ENCODE measurements at regions not wholly inside any gene's neighbourhood (a gene's known extent, or its start where the extent isn't known, plus 50 kb on each side); places are given as distances from the start of the nearest gene placed in this dataset.
"Not testable (repeated sequence)": the region's sequence is repeated elsewhere in the genome, so short reads cannot be mapped to it uniquely, and the experiment has no call there.

DNA sequence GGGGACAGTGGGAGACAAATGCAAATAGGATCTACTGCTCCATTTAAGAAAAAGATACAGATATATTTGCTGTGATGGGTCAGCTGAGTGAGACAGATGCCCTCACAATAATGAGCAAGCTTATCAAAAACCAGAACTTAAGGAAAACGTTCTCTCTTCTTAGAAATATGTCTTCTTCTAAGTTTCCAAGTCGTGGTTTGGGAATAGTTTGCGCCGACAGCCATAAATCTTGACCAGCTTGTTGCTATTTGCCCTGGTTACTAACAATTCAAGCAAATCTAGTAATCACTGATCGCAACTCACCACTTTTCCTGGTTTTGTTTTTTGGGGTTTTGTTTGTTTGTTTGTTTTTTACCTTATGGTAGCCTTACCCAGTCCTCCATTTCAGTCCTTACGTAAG, 67.6 kb upstream of the GUCY1A1 start:
- H3K27me3 Mint-ChIP-seq: peaks cover 19% of the 10 kb centered on the region
- no peak overlapping the region for H3K27ac Mint-ChIP-seq
- no peak overlapping the region for H3K4me3 Mint-ChIP-seq
- no peaks in the 10 kb centered on the region for H3K9me3 Mint-ChIP-seq
- DNase-seq (no peak), ATAC-seq (no peak)
- H3K4me1 Mint-ChIP-seq: no peaks in the 10 kb centered on the region

DNA sequence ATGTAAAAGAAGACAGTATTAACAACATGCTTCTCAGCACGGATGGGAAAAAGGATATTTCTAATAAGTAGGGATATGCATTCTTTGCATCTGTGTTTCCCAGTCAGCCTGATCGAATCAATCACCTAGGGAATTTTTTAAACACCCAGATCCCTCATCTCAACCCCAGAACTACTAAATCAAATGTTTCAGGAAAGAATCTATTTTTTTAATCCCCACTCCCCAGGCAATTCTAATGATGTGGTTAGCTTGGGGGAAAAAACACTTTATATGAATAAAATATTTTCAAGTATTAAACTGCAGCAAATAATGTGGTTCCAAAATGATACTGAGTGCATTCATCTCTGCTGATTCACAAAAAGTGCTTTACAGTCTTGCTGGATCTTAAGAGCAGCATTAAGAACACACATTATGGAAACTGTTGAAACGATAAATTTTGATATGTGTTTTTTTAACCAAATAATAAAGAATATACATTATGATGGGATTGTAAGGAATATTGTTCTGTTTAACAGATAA, 68.7 kb upstream of the GUCY1A1 start:
- Mint-ChIP-seq H3K27me3 (peaks cover 19% of the 10 kb centered on the region), H3K9me3 (no peaks in the 10 kb centered on the region), H3K27ac (no peak overlapping the region), H3K4me1 (no peaks in the 10 kb centered on the region), H3K4me3 (no peak overlapping the region)
- no peak for ATAC-seq
- DNase-seq: no peak

DNA sequence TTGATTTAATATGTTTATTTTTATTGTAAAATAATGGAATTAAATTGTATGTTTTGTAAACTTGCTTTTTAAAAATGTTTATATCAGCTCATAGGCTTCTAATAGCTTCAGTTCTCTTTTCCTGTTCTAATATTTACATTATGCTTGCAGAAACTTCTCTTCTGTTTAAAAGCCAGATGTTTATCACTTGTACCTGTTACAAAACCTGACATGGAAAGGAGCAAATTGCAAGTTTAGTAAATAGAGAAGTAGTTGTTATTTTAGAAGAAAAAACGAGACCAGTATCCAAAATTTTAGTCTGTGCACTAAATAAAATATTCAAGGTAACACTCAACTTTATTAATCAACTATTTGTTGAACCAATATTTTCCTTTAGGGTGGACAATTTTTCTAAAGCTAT, 69.4 kb upstream of the GUCY1A1 start:
- Mint-ChIP-seq H3K4me3 (no peak overlapping the region), H3K27ac (no peak overlapping the region), H3K27me3 (peaks cover 14% of the 10 kb centered on the region), H3K4me1 (no peaks in the 10 kb centered on the region), H3K9me3 (no peaks in the 10 kb centered on the region)
- DNase-seq (no peak), ATAC-seq (no peak)

DNA sequence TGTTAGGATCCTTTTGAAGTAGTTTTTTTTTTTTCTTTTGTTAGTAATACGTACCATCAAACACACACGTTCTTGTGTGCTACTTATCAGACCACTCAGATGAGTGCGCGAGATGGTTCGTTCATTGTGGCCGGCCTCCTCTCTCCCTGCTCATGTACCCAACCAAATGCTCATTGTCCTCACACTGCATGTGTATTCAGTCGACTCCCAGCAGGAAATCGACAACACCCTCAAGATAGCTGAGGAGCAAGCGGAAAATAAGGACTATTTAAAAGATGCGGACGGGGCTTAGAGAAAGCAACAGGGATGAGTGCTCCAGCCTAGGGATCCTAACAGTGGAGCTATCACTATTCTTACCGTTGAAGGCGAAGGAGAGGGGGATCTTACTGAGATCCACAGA, 72.9 kb upstream of the GUCY1A1 start:
- Mint-ChIP-seq H3K27me3 (peaks cover 2% of the 10 kb centered on the region), H3K4me3 (no peak overlapping the region), H3K9me3 (peaks cover 0 to 4% of the 10 kb centered on the region in 2 donors), H3K27ac (no peak overlapping the region), H3K4me1 (no peaks in the 10 kb centered on the region)
- DNase-seq: no peak
- no peak for ATAC-seq

DNA sequence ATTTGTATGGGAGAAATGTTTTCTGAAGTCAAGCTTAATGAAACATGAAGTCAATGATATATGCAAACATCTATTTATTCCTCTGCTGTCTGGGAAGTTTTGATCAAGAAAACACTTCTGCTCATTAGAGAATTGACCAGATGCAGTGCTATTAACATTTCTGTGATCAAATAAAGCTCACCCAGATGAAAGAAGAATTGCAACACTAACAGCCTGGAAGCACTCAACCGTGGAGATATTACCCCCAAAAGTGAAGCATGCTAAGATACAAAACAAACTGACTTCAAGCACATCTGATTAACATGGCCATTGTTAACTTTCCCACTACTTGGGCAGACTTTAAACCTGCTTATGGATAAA, 73.7 kb upstream of the GUCY1A1 start:
- Mint-ChIP-seq H3K27me3 (no peaks in the 10 kb centered on the region), H3K4me3 (no peak overlapping the region), H3K27ac (no peak overlapping the region), H3K4me1 (no peaks in the 10 kb centered on the region), H3K9me3 (peaks cover 0 to 4% of the 10 kb centered on the region in 2 donors)
- DNase-seq (no peak), ATAC-seq (no peak)

DNA sequence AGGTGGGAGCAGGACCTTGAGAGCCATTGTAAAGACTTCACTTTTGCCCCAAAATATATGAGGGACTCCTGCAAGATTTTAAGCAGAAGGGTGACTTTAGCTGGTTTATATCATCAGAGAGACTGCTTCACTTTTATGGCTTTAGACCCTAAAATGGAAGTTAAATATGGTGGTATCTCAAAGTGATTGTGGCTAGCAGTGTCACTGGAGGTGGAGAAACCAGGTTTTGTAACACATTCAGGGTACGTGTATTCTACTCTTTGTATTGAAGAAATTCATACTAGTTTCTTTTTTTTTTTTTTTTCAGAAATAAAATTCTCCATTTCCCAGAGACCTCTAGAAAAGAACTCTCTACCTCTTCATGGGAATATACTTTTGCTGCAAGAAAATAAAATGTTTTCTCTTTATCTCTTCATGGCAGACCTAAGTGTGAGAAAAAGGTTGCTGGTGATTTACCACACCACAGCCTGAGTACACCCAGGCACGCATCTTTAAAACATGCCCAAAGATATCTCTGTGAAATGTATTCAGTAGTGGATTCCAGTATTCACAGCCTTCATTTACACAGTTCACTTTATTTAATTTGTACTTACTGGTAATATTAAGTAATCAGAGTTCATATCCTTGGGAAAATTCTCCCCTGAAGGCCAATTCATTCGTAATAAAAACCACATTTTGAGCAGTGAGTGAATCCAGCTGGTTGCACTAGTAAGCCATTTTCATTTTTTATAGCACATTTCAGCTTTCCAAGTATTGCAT, 74.3 kb upstream of the GUCY1A1 start:
- H3K27me3 Mint-ChIP-seq: no peaks in the 10 kb centered on the region
- no peak for DNase-seq

DNA sequence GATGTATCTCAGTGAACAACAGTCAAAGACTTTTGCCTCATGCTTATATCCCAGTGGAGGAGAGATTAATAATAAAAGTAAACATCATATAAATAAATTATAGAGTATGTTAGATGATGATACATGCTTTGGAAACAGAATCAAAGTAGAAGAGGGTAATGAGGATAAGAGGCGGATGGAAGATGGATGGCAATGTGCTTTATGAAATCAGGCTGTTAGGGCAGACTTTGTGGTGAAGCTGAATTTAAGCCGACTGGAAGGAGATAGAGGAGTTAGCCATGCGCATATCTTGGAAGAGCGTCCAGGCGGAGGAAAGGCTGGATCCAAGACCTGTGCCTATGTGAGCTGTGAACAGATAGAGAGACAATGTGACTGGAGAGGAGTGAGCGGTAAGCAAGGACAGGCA, 74.9 kb upstream of the GUCY1A1 start:
- no peaks in the 10 kb centered on the region for H3K27me3 Mint-ChIP-seq
- no peak overlapping the region for H3K4me3 Mint-ChIP-seq
- DNase-seq: no peak
- no peak for ATAC-seq
- no peak overlapping the region for H3K27ac Mint-ChIP-seq
- no peaks in the 10 kb centered on the region for H3K4me1 Mint-ChIP-seq
- peaks cover 0 to 4% of the 10 kb centered on the region in 2 donors for H3K9me3 Mint-ChIP-seq

More for the DNA sequence above, 74.3 kb upstream of the GUCY1A1 start:
- H3K27ac Mint-ChIP-seq: no peak overlapping the region
- no peak overlapping the region for H3K4me3 Mint-ChIP-seq
- peaks cover 0 to 4% of the 10 kb centered on the region in 2 donors for H3K9me3 Mint-ChIP-seq
- H3K4me1 Mint-ChIP-seq: no peaks in the 10 kb centered on the region
- no peak for ATAC-seq

DNA sequence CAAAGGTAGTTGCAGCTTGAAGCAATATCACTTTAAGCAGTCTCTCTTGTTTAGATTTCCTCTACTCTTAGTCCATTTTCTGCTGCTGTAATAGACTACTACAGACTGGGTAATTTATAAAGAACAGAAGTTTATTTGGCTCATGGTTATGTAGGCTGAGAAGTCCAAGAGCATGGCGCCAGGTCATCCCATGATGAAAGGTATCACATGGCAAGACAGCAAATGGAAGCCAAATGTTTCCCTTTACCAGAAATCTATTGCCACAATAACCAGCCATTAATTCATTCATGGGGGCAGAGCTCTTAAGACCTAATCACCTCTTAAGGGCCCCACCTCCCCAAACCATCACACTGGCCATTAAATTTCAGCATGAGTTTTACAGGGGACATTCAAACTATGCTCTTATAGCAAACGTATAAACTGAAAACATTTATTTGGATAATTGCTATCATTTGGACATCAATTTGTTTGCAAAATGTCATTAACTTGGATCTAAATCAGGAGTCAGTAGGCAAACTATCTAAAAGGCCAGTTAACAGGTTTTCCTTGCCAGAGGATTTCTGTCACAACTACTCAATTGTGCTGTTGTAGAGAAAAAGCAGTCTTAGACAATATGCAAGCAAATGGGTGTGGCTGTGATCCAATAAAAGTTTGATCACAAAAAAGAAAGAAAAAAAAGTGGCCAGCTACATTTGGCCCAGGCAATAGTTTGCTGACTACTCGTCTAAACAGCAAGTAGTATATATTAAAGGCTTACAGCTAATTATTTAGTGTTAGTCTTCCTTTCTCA, 75.7 kb upstream of the GUCY1A1 start:
- Mint-ChIP-seq H3K4me1 (no peaks in the 10 kb centered on the region), H3K9me3 (peaks cover 0 to 4% of the 10 kb centered on the region in 2 donors), H3K27me3 (no peaks in the 10 kb centered on the region), H3K4me3 (no peak overlapping the region), H3K27ac (no peak overlapping the region)
- no peak for ATAC-seq
- no peak for DNase-seq

DNA sequence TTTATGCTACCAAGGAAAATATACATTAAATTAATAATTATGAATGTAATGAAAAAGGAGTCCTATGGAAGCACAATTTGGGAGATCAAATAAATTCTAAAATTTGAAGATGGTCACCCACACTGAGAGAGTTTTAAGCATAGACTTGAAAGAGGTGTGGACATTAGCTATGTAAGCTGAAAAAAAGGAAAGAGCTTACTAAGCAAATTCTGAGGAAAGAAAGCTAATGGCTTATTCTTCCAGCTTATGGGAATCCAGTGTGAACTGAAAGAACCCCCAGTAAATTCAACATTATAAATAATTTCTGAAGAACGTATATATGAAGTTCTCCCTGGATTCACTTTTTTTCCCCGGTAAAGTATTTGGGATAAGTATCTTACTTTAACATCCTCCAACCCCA, 78.2 kb upstream of the GUCY1A1 start:
- Mint-ChIP-seq H3K4me3 (no peak overlapping the region), H3K4me1 (peaks cover 6% of the 10 kb centered on the region), H3K27me3 (no peaks in the 10 kb centered on the region), H3K27ac (no peak overlapping the region), H3K9me3 (peaks cover 0 to 4% of the 10 kb centered on the region in 2 donors)
- no peak for DNase-seq
- ATAC-seq: no peak

DNA sequence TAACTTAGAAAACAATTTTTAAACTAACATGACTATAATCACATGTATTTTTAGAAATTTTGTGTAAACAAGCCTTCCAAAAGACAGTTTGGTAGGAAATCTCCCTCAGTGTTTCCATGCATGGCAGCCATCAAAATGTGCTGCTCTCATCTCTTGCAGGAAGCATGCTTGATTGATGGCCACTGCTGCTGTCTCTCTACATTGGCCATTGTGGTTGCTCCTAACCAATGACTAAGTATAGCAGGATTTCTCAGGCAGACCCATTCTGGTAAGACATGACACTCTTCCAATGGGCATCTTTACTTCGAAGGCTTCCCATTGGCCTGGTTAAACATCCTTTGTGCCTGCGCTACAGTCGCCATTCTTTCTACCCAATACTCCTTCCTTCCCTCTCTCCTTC, 78.9 kb upstream of the GUCY1A1 start:
- H3K27me3 Mint-ChIP-seq: no peaks in the 10 kb centered on the region
- H3K4me1 Mint-ChIP-seq: peaks cover 13% of the 10 kb centered on the region
- H3K9me3 Mint-ChIP-seq: peaks cover 0 to 4% of the 10 kb centered on the region in 2 donors
- no peak overlapping the region for H3K27ac Mint-ChIP-seq
- no peak overlapping the region for H3K4me3 Mint-ChIP-seq
- DNase-seq (no peak), ATAC-seq (no peak)

DNA sequence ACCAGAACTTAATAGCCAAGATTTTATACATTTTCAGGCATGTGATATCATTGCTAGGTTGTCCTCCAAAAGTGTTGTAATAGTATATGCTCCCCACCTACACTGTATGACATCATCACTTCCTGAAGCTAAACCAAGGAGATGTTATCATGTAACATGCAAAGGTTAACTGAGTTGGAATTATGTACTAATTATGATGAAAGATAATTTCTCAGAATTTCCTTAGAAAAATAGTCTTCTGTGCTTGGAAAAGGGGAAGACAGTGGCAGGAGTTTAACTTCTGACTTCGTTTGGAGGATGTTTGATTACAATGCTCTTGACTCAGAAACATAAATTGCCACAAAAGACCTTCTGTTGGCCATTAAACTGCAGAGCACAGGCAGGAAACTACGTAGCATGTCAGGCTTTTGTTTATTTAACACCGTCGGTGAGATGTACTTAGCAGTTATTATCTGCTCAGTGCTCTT, 83.6 kb upstream of the GUCY1A1 start:
- Mint-ChIP-seq H3K4me3 (peak overlapping the region; percentile 33 to 37), H3K27ac (peak overlapping the region; percentile 69 to 89), H3K4me1 (peaks cover 13% of the 10 kb centered on the region), H3K27me3 (no peaks in the 10 kb centered on the region), H3K9me3 (no peaks in the 10 kb centered on the region)
- peak; percentile 85 for ATAC-seq
- peak in 1 of 2 donors; percentile 3 for DNase-seq

DNA sequence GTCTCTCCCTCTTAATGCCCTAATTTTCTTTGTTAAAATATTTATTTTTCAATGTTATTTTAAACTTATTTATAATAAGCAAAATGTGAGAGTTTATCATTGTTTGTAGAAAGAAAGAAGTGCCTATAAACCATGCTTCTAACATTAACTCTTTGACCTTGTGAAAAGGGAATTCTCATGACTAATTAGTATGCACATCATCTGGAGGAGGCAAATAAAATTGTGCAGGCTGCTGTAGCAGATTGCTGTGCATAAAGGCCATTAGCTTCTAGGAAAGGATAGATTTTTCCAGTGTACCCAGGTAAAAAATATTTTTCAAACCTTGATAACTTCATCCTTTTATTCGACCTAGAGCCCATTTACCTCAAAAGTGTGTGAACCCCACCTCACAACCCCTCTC, 84.6 kb upstream of the GUCY1A1 start:
- no peak overlapping the region for H3K27ac Mint-ChIP-seq
- H3K4me1 Mint-ChIP-seq: peaks cover 13% of the 10 kb centered on the region
- H3K27me3 Mint-ChIP-seq: no peaks in the 10 kb centered on the region
- H3K4me3 Mint-ChIP-seq: no peak overlapping the region
- no peak for ATAC-seq
- H3K9me3 Mint-ChIP-seq: no peaks in the 10 kb centered on the region
- DNase-seq: no peak

DNA sequence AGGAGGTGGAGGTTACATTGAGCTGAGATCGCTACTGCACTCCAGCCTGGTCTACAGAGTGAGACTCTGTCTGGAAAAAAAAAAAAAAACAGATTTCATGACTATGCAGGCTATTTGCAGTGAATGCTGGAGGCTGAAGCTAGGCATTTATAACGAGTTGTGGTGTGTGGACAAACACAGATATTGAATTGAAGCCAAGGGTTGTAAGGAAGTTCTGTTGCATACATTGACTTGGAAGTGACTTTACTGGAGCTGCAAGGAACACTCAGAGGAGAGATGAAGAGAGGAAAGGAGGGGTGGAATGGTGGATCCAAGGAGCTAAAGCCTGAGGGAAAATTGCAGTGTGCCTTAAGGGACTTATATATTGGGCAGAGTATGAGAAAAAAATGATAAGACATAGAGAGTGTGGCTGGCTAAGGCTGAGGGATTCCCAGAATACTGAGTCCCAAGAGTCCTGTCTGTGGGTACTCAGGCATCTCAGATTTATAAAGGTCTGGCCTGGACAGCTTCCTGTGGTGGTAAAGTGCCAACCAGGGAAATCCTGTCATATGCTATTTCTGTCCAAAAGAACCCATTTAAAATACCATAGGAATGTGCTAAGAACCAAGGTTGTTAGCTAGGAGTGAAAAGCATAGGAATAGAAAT, 87.8 kb upstream of the GUCY1A1 start:
- H3K27ac Mint-ChIP-seq: no peak overlapping the region
- H3K9me3 Mint-ChIP-seq: no peaks in the 10 kb centered on the region
- H3K27me3 Mint-ChIP-seq: no peaks in the 10 kb centered on the region
- ATAC-seq (no peak), DNase-seq (no peak)
- peaks cover 11% of the 10 kb centered on the region for H3K4me1 Mint-ChIP-seq
- H3K4me3 Mint-ChIP-seq: no peak overlapping the region

DNA sequence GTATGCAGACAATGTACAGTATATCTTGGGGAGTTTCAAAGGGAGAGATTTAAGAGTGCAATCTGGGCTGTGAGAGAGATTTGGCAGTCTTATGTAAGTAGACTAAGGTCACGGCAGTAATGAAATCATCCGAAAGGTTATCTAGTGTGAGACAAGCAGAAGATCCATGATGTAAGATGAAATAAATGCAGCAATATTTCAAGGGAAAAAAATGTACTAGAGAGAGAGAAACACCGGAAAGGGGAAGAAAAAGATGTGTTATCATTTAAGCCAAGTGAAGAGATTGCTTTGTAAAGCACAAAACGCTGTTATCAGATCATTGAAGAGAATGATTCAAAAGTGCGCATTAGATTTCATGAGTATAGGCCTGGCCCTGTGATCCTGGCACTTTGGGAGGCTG, 88.4 kb upstream of the GUCY1A1 start:
- DNase-seq (no peak), ATAC-seq (no peak)
- H3K27me3 Mint-ChIP-seq: no peaks in the 10 kb centered on the region
- peaks cover 5% of the 10 kb centered on the region for H3K4me1 Mint-ChIP-seq
- no peaks in the 10 kb centered on the region for H3K9me3 Mint-ChIP-seq
- H3K27ac Mint-ChIP-seq: no peak overlapping the region
- no peak overlapping the region for H3K4me3 Mint-ChIP-seq

DNA sequence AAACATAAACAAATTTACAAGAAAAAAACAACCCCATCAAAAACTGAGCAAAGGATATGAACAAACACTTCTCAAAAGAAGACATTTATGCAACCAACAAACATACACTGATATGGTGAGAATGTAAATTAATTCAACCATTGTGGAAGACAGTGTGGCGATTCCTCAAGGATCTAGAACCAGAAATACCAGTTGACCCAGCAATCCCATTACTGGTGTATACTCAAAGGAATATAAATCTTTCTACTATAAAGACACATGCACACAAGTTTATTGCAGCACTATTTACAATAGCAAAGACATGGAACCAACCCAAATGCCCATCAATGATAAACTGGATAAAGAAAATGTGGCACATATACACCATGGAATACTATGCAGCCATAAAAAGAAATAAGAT, 92.3 kb upstream of the GUCY1A1 start:
- not testable (repeated sequence) for H3K9me3 Mint-ChIP-seq, H3K4me1 Mint-ChIP-seq, H3K4me3 Mint-ChIP-seq, DNase-seq, ATAC-seq, H3K27ac Mint-ChIP-seq, H3K27me3 Mint-ChIP-seq

DNA sequence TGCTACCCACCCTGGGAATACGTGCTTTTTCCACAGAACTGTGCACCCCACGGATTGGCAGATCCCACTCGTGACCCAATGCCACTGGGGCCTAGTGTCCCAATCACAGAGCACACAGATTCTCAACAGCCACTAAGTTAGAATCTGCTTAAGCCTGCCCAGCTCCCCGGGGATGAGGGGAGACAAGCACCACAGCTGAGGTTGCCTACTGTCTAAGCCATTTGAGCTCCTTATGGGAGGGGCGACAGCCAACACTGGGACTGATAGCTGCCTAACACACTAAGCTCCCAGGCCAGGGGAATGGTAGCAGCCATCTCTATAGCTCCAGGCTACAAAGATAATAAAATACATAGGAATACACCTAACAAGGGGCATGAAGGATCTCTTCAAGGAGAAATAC, 93.5 kb upstream of the GUCY1A1 start:
- no peaks in the 10 kb centered on the region for H3K4me1 Mint-ChIP-seq
- H3K9me3 Mint-ChIP-seq: no peaks in the 10 kb centered on the region
- H3K4me3 Mint-ChIP-seq: no peak overlapping the region
- DNase-seq (no peak), ATAC-seq (no peak)
- H3K27me3 Mint-ChIP-seq: peaks cover 8% of the 10 kb centered on the region
- no peak overlapping the region for H3K27ac Mint-ChIP-seq
